K562 (cell line): ENCODE measurements at regions not wholly inside any gene's neighbourhood (a gene's known extent, or its start where the extent isn't known, plus 50 kb on each side); places are given as distances from the start of the nearest gene placed in this dataset.

Experiments used
- ATAC-seq: fragments of 200-7000 bp; cut with Tn5 transposase; 3 replicates; pipeline ENCODE4 v1.9.1; 2020; ENCODE audit warnings: moderate library complexity
- BruUV-seq: library from RNA; stranded (reverse); fragments of 400-500 nt; replicated peaks from 2 replicates; lab custom pipeline; 2021; lab: Mats Ljungman, UMichigan
- CTCF ChIA-PET: fragments of 300-600 bp; formaldehyde crosslinking; extraction: SDS; loops from one replicate; lab custom pipeline; 2021; ENCODE audit warnings: low intra/inter-chr PET ratio; lab: Yijun Ruan, JAX
- POLR2A ChIA-PET: fragments of 300-600, 350-650 bp; sonication (Branson Sonifier 250); formaldehyde crosslinking; extraction: SDS; loops from one replicate; lab custom pipeline; 2021; ENCODE audit warnings: antibody characterized with exemption, inconsistent platforms; lab: Yijun Ruan, JAX
- DNase-seq, 4 experiments: peaks; one replicate each; pipeline versions ENCODE4 v3.0.0 to v3.0.0-alpha.2; 2011 to 2018; ENCODE audit warnings: low spot score in 3 of 4, mixed read lengths in 3 of 4; ENCODE audit errors: extremely low read depth in 1 of 4
- FAIRE-seq: peaks from 2 replicates; lab custom pipeline; 2011; peaks lifted over from hg19 to GRCh38; lab: Jason Lieb, UNC
- H2AFZ ChIP-seq: 2 replicates; pipeline ENCODE4 v1.6.0; 2011; ENCODE audit warnings: low read depth, low read length, control low read depth, inconsistent platforms
- H3K27ac ChIP-seq: fragments of 200-600 bp; 3 replicates; pipeline ENCODE4 v1.8.0; 2011; ENCODE audit warnings: low read depth, mild to moderate bottlenecking, control low read depth, inconsistent platforms, low read length, moderate library complexity, mixed read lengths; ENCODE audit errors: extremely low read depth
- H3K27me3 ChIP-seq, 2 experiments: fragments of 300-600 bp in 1 of 2; 2 replicates in 1 of 2; 3 replicates in 1 of 2; pipeline versions ENCODE4 v1.6.0 to v1.8.0; 2011; ENCODE audit warnings: inconsistent platforms in 2 of 2, low read length in 2 of 2, mild to moderate bottlenecking in 1 of 2, mixed read lengths in 1 of 2, moderate library complexity in 1 of 2; ENCODE audit not compliant: control insufficient read depth in 2 of 2, insufficient read depth in 2 of 2
- H3K36me3 ChIP-seq: fragments of 300-600 bp; 3 replicates; pipeline ENCODE4 v1.8.0; 2011; ENCODE audit warnings: mild to moderate bottlenecking, low read length, inconsistent platforms; ENCODE audit not compliant: control insufficient read depth, insufficient read depth
- H3K4me1 ChIP-seq, 2 experiments: fragments of 200-600 bp in 1 of 2; replicated peaks in 1 of 2; 2 replicates in 1 of 2; 3 replicates in 1 of 2; pipeline versions ENCODE4 v1.5.1 to v1.8.0; 2011; ENCODE audit warnings: inconsistent platforms in 2 of 2, low read length in 2 of 2, mild to moderate bottlenecking in 1 of 2, mixed read lengths in 1 of 2, moderate library complexity in 1 of 2; ENCODE audit not compliant: control insufficient read depth in 2 of 2, insufficient read depth in 2 of 2
- H3K4me2 ChIP-seq: 2 replicates; pipeline ENCODE4 v1.6.1; 2011; ENCODE audit warnings: low read length, control low read depth, inconsistent platforms, mixed read lengths; ENCODE audit not compliant: insufficient read depth
- H3K4me3 ChIP-seq: fragments of 200-600 bp; sonication (generic), shearing (Covaris generic); 2 replicates; pipeline ENCODE4 v1.5.1; 2016; ENCODE audit warnings: control low read depth, inconsistent platforms
- H3K79me2 ChIP-seq: fragments of 200-600 bp; 3 replicates; pipeline ENCODE4 v1.8.0; 2011; ENCODE audit warnings: low read length, inconsistent platforms; ENCODE audit not compliant: control insufficient read depth, insufficient read depth
- H3K9ac ChIP-seq, 2 experiments: 2 replicates each; pipeline versions ENCODE4 v1.6.0 to v1.6.1; 2011; ENCODE audit warnings: low read depth in 2 of 2, low read length in 2 of 2, control low read depth in 1 of 2, inconsistent platforms in 1 of 2, mild to moderate bottlenecking in 1 of 2, mixed read lengths in 1 of 2; ENCODE audit not compliant: insufficient read depth in 1 of 2
- H3K9me1 ChIP-seq: one replicate; pipeline ENCODE4 v1.6.0; 2011; ENCODE audit warnings: inconsistent platforms, mild to moderate bottlenecking, low read length, moderate library complexity; ENCODE audit not compliant: control insufficient read depth, insufficient read depth
- H3K9me3 ChIP-seq: replicated peaks from 2 replicates; pipeline ENCODE4 v1.5.1; 2011; ENCODE audit warnings: low read depth, low read length, inconsistent platforms; ENCODE audit not compliant: control insufficient read depth, insufficient read depth
- H4K20me1 ChIP-seq: replicated peaks from 2 replicates; pipeline ENCODE4 v1.6.1; 2011; ENCODE audit warnings: low read length, inconsistent platforms, mixed read lengths; ENCODE audit not compliant: control insufficient read depth, insufficient read depth
- CBFB ChIP-seq: sonication (generic); formaldehyde crosslinking; IDR thresholded peaks from 2 replicates; pipeline ENCODE4 v1.4.0; 2020; ENCODE audit warnings: mild to moderate bottlenecking, missing genetic modification reagents
- DMBX1 ChIP-seq: fragments of 250-450 bp; sonication (Bioruptor Pico); IDR thresholded peaks from 2 replicates; pipeline ENCODE4 v1.8.0; 2022; ENCODE audit warnings: inconsistent platforms, mild to moderate bottlenecking, moderate library complexity, borderline replicate concordance
- MTF1 ChIP-seq: fragments of 250-450 bp; sonication (Bioruptor Pico); IDR thresholded peaks from 2 replicates; pipeline ENCODE4 v1.9.0; 2021; ENCODE audit warnings: moderate library complexity, mild to moderate bottlenecking, inconsistent platforms, borderline replicate concordance
- TCF15 ChIP-seq: fragments of 250-450 bp; sonication (Bioruptor Pico); IDR thresholded peaks from 2 replicates; pipeline ENCODE4 v1.8.0; 2022; ENCODE audit warnings: moderate library complexity, mild to moderate bottlenecking, inconsistent platforms
- TCF3 ChIP-seq: sonication (generic); formaldehyde crosslinking; IDR thresholded peaks from 2 replicates; pipeline ENCODE4 v1.4.0; 2020; ENCODE audit warnings: mild to moderate bottlenecking, missing genetic modification reagents
- TRIM28 ChIP-seq: fragments of 450-650 bp; IDR thresholded peaks from 2 replicates; pipeline ENCODE4 v1.6.1; 2017
- ZBTB26 ChIP-seq: fragments of 450-650 bp; formaldehyde crosslinking; IDR thresholded peaks from 2 replicates; pipeline ENCODE4 v1.4.0; 2022; ENCODE audit warnings: missing genetic modification characterization
- ZFPM2 ChIP-seq: fragments of 250-450 bp; sonication (Bioruptor Pico); IDR thresholded peaks from 2 replicates; pipeline ENCODE4 v1.5.1; 2022; ENCODE audit warnings: mild to moderate bottlenecking
- ZKSCAN8 ChIP-seq: fragments of 200-800 bp; sonication (Bioruptor generic); IDR thresholded peaks from 2 replicates; pipeline ENCODE4 v1.6.1; 2016; ENCODE audit warnings: missing genetic modification characterization, missing compliant biosample characterization
- ZNF239 ChIP-seq: fragments of 250-450 bp; sonication (Bioruptor Pico); IDR thresholded peaks from 2 replicates; pipeline ENCODE4 v1.4.0; 2020; ENCODE audit warnings: mild to moderate bottlenecking
- ZNF449 ChIP-seq: fragments of 250-450 bp; sonication (Bioruptor Pico); IDR thresholded peaks from 2 replicates; pipeline ENCODE4 v1.8.0; 2022; ENCODE audit warnings: moderate library complexity, mild to moderate bottlenecking, inconsistent platforms
- ZNF707 ChIP-seq: fragments of 250-450 bp; sonication (Bioruptor Pico); conservative IDR thresholded peaks from 2 replicates; pipeline ENCODE4 v1.8.0; 2022; ENCODE audit warnings: inconsistent platforms, mild to moderate bottlenecking, moderate library complexity
- WGBS: fragments of 100-300 bp; shearing (Covaris generic); methylation state at CpG from one replicate; pipeline ENCODE4 v1.1.6; 2016; ENCODE audit warnings: low coverage, mixed read lengths; ENCODE audit not compliant: insufficient coverage; ENCODE audit errors: missing lambda C conversion rate; 5-methylcytosine and 5-hydroxymethylcytosine counted together
- in situ Hi-C: fragments of 300-500 bp; cut with MboI; formaldehyde crosslinking; loops from 4 replicates; pipeline ENCODE4 v1.15.0; 2018; ENCODE audit warnings: inconsistent platforms, mixed read lengths
- intact Hi-C: fragments of 100-400 bp; cut with micrococcal nuclease; formaldehyde crosslinking; loops from 2 replicates; pipeline ENCODE4 v1.14.2; 2022
- TF ChIP-seq, protein P1 (sequence below), 2 experiments: IDR thresholded peaks in 1 of 2; conservative IDR thresholded peaks in 1 of 2; 2 replicates each; pipeline ENCODE4 v1.6.1; 2016; ENCODE audit warnings: low read depth in 2 of 2, mild to moderate bottlenecking in 1 of 2, missing compliant biosample characterization in 1 of 2, missing genetic modification characterization in 1 of 2, moderate library complexity in 1 of 2
- TF ChIP-seq, protein P2 (sequence below), 2 experiments: fragments of 450-650 bp; conservative IDR thresholded peaks; 2 replicates each; pipeline ENCODE4 v1.6.1; 2017; ENCODE audit warnings: mild to moderate bottlenecking in 2 of 2, moderate library complexity in 2 of 2

DNA sequence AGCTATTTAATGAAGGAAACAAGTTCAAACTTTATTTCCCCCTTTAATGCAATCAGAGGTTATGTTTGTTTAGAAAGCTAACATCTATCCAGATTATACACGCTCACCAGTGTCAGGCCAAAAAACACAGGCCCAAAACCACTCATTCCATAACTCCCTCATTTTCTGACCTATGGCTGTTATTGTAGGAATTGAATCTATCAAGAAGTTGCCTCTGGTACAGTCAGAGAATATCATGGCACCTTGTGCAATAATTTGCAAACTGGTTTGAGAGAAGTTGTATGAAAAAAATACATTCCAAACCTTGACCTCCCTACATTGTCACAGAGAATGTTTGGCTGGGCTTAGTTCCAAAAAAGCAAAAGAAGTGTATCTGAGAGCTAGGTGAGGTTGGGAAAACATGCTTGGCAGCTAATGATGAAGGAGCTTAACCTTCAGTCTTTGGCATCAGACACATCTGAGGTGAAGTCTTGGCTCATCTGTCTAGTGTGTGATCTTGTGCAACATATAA lies 591.0 kb downstream of the ANKRD50 start (continued):
- TF ChIP-seq CBFB (CRISPR knock-in tag): no peak
- TF ChIP-seq ZFPM2: no peak
- TF ChIP-seq MTF1 (CRISPR knock-in tag): no peak
- no peak for TF ChIP-seq TRIM28
- TF ChIP-seq, protein P1, sequence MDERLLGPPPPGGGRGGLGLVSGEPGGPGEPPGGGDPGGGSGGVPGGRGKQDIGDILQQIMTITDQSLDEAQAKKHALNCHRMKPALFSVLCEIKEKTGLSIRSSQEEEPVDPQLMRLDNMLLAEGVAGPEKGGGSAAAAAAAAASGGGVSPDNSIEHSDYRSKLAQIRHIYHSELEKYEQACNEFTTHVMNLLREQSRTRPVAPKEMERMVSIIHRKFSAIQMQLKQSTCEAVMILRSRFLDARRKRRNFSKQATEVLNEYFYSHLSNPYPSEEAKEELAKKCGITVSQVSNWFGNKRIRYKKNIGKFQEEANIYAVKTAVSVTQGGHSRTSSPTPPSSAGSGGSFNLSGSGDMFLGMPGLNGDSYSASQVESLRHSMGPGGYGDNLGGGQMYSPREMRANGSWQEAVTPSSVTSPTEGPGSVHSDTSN (CRISPR knock-in tag; IDR thresholded peaks at IDR 0.05; ENCODE audit: low read depth): no peak
- TF ChIP-seq, protein P1 (tag; conservative IDR thresholded peaks at IDR 0.05; ENCODE audit: low read depth): no peak
- TF ChIP-seq TCF3 (CRISPR knock-in tag): no peak

DNA sequence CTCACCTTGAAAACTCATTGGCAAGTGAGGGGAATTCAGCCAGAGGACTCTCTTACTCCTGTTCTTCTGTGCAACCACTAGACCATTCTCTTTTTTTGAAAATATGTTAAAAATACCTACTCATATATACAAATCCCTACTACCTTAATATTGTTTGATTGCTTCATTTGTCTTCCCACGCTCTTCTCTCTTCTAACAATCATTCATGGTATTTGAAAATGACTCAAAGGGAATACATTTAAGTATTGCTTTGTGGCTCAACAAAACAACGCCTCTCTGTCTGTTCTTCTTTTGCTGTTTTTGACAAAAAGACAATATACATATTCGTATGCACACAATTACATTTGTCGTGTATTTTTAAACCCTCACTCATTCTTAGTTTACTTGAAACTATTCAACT lies 589.4 kb downstream of the ANKRD50 start:
- no peak overlapping the region for H3K4me3 ChIP-seq
- H3K9me1 ChIP-seq: no peaks in the 10 kb centered on the region
- intact Hi-C loops (no loop called here), in situ Hi-C loops (no loop called here)
- ChIA-PET CTCF (interaction anchor here (0.6 to 0.7 kb wide), 2 partner anchors 405 to 459 kb away, joined by 3 read pairs; no protein-coding TSS in a partner anchor), POLR2A (no interaction called here)
- no peak overlapping the region for H3K27ac ChIP-seq
- BruUV-seq: no TSS peak
- H3K36me3 ChIP-seq: no peaks in the 10 kb centered on the region
- DNase-seq (no peak), ATAC-seq (no peak), FAIRE-seq (no peak)
- H3K79me2 ChIP-seq: no peaks in the 10 kb centered on the region
- no peaks in the 10 kb centered on the region for H3K9me3 ChIP-seq
- H3K9ac ChIP-seq: no peak overlapping the region
- H3K4me2 ChIP-seq: no peak overlapping the region
- no peaks in the 10 kb centered on the region for H3K27me3 ChIP-seq
- no peak overlapping the region for H2AFZ ChIP-seq
- no peaks in the 10 kb centered on the region for H3K4me1 ChIP-seq
- H4K20me1 ChIP-seq: no peaks in the 10 kb centered on the region
- 3% methylated on average over 4 of the region's 4 CpGs for WGBS
- TF ChIP-seq DMBX1 (CRISPR knock-in tag) (no peak), ZKSCAN8 (CRISPR knock-in tag) (no peak), ZBTB26 (CRISPR knock-in tag) (no peak), ZNF239 (CRISPR knock-in tag) (no peak), ZNF449 (no peak), TCF15 (no peak), ZNF707 (CRISPR knock-in tag) (no peak)
- TF ChIP-seq, protein P2, sequence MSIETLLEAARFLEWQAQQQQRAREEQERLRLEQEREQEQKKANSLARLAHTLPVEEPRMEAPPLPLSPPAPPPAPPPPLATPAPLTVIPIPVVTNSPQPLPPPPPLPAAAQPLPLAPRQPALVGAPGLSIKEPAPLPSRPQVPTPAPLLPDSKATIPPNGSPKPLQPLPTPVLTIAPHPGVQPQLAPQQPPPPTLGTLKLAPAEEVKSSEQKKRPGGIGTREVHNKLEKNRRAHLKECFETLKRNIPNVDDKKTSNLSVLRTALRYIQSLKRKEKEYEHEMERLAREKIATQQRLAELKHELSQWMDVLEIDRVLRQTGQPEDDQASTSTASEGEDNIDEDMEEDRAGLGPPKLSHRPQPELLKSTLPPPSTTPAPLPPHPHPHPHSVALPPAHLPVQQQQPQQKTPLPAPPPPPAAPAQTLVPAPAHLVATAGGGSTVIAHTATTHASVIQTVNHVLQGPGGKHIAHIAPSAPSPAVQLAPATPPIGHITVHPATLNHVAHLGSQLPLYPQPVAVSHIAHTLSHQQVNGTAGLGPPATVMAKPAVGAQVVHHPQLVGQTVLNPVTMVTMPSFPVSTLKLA (conservative IDR thresholded peaks at IDR 0.05): no peak
